Upper lobe of right lung (tissue), 1 donor: ENCODE measurements at regions not wholly inside any gene's neighbourhood (a gene's known extent, or its start where the extent isn't known, plus 50 kb on each side); places are given as distances from the start of the nearest gene placed in this dataset.

ENCODE experiments used
- ATAC-seq: fragments of 200-7000 bp; cut with Tn5 transposase; one replicate; pipeline ENCODE4 v1.9.1; 2020; ENCODE audit warnings: mild to moderate bottlenecking, moderate library complexity
- DNase-seq: peaks from one replicate; pipeline ENCODE4 v3.0.0-alpha.2; 2020
- H3K27ac ChIP-seq: fragments of 200-600 bp; one replicate; pipeline ENCODE4 v1.8.0; 2022
- H3K27me3 ChIP-seq: fragments of 200-600 bp; one replicate; pipeline ENCODE4 v1.8.0; 2022; ENCODE audit warnings: mild to moderate bottlenecking
- H3K36me3 ChIP-seq: fragments of 200-600 bp; one replicate; pipeline ENCODE4 v1.8.0; 2022
- H3K4me1 ChIP-seq: fragments of 200-600 bp; one replicate; pipeline ENCODE4 v1.8.0; 2022
- H3K4me3 ChIP-seq: fragments of 200-600 bp; one replicate; pipeline ENCODE4 v1.8.0; 2022; ENCODE audit warnings: mild to moderate bottlenecking
- H3K9me3 ChIP-seq: fragments of 200-600 bp; one replicate; pipeline ENCODE4 v1.8.0; 2022
- intact Hi-C: fragments of 100-400 bp; cut with DNase I; formaldehyde crosslinking; loops from one replicate; pipeline ENCODE4 v1.11.0; 2022
- TF ChIP-seq, protein P1 (sequence below): fragments of 200-600 bp; IDR thresholded peaks from one replicate; pipeline ENCODE4 v1.8.0; 2022; ENCODE audit warnings: antibody characterized with exemption
- donor health status: DM: no; HTN: yes; CAD: no; lungs with severe emphysema.

DNA sequence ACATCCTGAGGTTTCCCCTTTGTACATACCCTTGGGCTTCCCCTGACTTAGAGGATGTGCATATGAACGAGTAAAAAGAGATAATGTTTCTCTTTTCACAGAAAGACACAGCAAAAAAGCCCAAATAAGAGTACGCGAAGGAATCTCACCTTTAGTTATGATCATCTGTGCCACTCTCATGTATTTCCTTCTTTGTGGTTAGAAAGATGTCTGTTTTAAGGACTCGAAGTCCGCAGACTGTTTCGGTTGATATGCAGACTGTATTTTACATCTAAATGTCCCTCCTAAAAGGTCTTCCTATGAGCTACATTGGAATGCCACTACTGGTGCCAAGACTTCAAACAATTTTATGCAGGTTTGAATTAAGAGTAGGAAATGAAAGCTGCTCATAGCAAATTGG lies 102.3 kb upstream of the GOT2 start:
- ATAC-seq (no peak), DNase-seq (no peak)
- Histone ChIP-seq H3K27me3 (no peaks in the 10 kb centered on the region), H3K4me1 (no peaks in the 10 kb centered on the region), H3K4me3 (no peak overlapping the region), H3K27ac (no peak overlapping the region), H3K36me3 (no peaks in the 10 kb centered on the region), H3K9me3 (no peaks in the 10 kb centered on the region)
- TF ChIP-seq, protein P1, sequence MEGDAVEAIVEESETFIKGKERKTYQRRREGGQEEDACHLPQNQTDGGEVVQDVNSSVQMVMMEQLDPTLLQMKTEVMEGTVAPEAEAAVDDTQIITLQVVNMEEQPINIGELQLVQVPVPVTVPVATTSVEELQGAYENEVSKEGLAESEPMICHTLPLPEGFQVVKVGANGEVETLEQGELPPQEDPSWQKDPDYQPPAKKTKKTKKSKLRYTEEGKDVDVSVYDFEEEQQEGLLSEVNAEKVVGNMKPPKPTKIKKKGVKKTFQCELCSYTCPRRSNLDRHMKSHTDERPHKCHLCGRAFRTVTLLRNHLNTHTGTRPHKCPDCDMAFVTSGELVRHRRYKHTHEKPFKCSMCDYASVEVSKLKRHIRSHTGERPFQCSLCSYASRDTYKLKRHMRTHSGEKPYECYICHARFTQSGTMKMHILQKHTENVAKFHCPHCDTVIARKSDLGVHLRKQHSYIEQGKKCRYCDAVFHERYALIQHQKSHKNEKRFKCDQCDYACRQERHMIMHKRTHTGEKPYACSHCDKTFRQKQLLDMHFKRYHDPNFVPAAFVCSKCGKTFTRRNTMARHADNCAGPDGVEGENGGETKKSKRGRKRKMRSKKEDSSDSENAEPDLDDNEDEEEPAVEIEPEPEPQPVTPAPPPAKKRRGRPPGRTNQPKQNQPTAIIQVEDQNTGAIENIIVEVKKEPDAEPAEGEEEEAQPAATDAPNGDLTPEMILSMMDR, result no peak
- intact Hi-C loops, result no loop called here

DNA sequence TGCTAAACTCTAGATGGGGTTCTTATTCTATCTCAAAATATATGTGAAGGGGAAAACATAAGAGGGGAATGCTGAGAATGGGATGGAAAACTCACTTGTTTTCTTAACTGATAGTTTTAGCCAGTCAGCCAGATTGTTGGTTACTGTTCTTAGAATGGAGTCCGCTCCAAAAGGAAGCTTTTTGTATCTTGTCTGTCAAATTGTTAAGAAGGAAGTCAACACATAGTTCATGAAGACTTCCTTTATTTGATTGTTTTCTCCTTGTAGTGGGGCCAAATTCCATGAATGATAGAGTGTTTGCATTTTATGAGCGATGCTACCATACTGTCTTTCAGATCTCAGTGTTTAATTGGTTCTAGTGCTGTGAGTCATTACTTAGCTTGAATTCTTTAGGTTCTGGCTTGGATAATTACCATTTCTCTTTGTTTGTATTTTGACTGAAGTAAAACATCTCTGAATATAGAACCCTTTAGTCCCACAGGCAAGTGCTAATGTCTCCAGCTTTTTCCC lies 98.3 kb upstream of the GOT2 start:
- TF ChIP-seq, protein P1, result no peak
- Histone ChIP-seq H3K27me3 (no peaks in the 10 kb centered on the region), H3K36me3 (no peaks in the 10 kb centered on the region), H3K4me3 (no peak overlapping the region), H3K9me3 (no peaks in the 10 kb centered on the region), H3K27ac (no peak overlapping the region), H3K4me1 (no peaks in the 10 kb centered on the region)
- ATAC-seq (no peak), DNase-seq (no peak)
- intact Hi-C loops, result no loop called here

DNA sequence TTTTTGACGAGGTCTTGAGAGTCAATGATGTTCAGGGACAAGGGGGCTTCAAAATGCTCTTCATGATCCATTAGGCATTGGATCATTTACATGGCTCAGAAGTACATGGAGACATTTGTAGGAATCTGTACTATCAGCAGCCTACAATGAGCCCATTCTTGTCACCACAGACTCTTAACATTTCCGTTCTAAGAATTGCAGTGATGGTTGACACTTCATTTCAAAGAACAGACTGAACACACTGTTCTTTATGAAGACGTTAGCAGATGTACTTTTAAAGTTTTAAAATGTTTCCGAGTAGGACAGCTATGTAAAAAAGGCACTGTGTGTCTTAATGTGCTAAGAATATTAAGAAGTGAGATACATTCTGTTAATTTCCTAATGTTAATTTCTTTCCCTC lies 97.3 kb upstream of the GOT2 start:
- Histone ChIP-seq H3K27ac (no peak overlapping the region), H3K9me3 (no peaks in the 10 kb centered on the region), H3K36me3 (no peaks in the 10 kb centered on the region), H3K4me1 (no peaks in the 10 kb centered on the region), H3K4me3 (no peak overlapping the region), H3K27me3 (no peaks in the 10 kb centered on the region)
- intact Hi-C loops, result no loop called here
- DNase-seq (no peak), ATAC-seq (no peak)
- TF ChIP-seq, protein P1, result no peak

DNA sequence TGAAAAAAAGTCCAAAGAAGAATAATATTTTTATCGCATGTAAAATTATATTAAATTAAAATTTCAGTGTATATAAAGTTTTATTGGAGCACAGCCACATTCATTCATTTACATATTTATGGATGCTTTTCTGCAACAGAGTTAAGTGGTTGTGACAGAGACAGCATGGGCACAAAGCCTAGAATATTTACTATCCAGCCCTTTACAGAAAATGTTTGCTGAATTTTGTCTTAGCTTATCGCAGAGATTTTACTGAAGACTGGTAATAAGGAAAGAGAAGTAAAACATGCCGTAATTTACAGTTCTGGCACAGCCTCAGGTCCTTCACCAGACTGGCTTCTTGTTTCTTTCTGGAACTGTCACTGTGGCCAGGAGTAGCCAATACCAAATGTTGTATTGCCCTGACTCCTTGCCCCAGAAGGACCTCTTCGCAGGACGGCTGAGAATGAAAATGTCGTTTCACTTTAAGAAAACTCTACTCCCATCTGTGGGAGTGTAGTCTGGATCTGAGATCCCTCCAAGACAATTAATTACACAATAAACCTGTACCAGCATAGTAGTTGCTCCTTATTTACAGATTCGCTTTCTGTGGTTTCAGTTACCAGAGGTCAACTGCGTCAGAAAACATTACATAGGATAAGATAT lies 94.9 kb upstream of the GOT2 start:
- TF ChIP-seq, protein P1, result no peak
- no peak overlapping the region for H3K4me3 ChIP-seq
- no peak overlapping the region for H3K27ac ChIP-seq
- H3K36me3 ChIP-seq, result no peaks in the 10 kb centered on the region
- ATAC-seq, result no peak
- no peaks in the 10 kb centered on the region for H3K9me3 ChIP-seq
- no peaks in the 10 kb centered on the region for H3K27me3 ChIP-seq
- H3K4me1 ChIP-seq, result no peaks in the 10 kb centered on the region
- intact Hi-C loops, result no loop called here
- no peak for DNase-seq

DNA sequence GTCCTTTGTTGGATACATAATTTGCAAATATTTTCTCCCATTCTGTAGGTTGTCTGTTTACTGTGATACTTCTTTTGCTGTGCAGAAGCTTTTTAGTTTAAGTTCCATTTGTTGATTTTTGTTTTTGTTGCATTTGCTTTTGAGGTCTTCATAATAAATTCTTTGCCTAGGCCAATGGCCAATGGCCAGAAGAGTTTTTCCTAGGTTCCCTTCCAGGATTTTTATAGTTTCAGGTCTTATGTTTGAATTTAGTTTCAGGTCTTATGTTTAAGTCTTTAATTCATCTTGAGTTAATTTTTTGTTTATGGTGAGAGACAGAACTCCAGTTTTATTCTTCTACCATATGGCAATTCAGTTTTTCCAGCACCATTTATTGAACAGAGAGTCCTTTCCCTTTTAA lies 90.1 kb upstream of the GOT2 start:
- Histone ChIP-seq H3K27me3 (no peaks in the 10 kb centered on the region), H3K4me1 (no peaks in the 10 kb centered on the region), H3K4me3 (no peak overlapping the region), H3K27ac (no peak overlapping the region), H3K36me3 (no peaks in the 10 kb centered on the region), H3K9me3 (no peaks in the 10 kb centered on the region)
- intact Hi-C loops, result no loop called here
- TF ChIP-seq, protein P1, result no peak
- no peak for DNase-seq
- no peak for ATAC-seq

DNA sequence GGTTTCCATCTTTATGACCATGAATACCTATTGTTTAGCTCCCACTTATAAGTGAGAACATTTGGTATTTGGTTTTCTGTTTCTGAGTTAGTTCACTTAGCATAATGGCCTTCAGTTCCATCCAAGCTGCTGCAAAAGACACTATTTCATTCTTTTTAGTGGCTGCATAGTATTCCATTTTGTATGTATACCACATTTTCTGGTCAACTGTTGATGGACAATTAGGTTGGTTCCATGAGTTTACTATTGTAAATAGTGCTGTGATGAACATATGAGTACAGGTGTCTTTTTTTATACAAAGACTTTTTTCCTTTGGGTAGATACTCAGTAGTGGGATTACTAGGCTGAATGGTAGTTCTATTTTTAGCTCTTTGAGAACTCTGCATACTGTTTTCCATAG lies 87.8 kb upstream of the GOT2 start:
- H3K4me1 ChIP-seq, result no peaks in the 10 kb centered on the region
- TF ChIP-seq, protein P1, result no peak
- H3K27ac ChIP-seq, result no peak overlapping the region
- H3K36me3 ChIP-seq, result no peaks in the 10 kb centered on the region
- ATAC-seq, result no peak
- no peak overlapping the region for H3K4me3 ChIP-seq
- DNase-seq, result no peak
- H3K27me3 ChIP-seq, result no peaks in the 10 kb centered on the region
- no peaks in the 10 kb centered on the region for H3K9me3 ChIP-seq
- intact Hi-C loops, result no loop called here
